ENCODE measurements at regions not wholly inside any gene's neighbourhood (a gene's known extent, or its start where the extent isn't known, plus 50 kb on each side); places are given as distances from the start of the nearest gene placed in this dataset.

- Mint-ChIP-seq H3K4me1 (peaks cover 64% of the 10 kb centered on the region), H3K36me3 (no peaks in the 10 kb centered on the region), H3K9me3 (no peaks in the 10 kb centered on the region), H3K27ac (peak overlapping the region; percentile 83), H3K27me3 (no peaks in the 10 kb centered on the region), H3K4me3 (no peak overlapping the region)
Observed at GRCh38 chr2:234322766-234323465, 174.0 kb downstream of the ARL4C start.

DNA sequence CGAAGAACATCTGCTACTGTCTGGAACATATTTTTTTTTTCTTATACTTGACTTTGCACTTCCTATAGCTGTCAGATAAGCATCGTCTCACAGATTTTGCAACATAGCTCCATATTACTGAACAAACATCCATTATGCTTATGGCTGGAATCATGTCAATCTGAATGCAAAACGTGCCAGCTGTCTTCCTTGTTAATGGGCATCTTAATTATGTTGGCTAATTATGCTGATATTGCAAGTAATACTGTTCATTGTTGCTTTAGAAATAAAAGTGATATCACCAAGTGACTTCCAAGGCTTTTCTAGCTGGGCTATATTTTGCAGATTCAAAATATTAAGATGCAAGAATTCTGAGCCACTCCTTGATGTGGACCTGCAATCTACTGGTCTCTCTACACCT, 176.8 kb downstream of the ARL4C start:
- no peaks in the 10 kb centered on the region for H3K27me3 Mint-ChIP-seq
- no peak overlapping the region for H3K27ac Mint-ChIP-seq
- no peaks in the 10 kb centered on the region for H3K36me3 Mint-ChIP-seq
- H3K4me1 Mint-ChIP-seq: peaks cover 58% of the 10 kb centered on the region
- no peaks in the 10 kb centered on the region for H3K9me3 Mint-ChIP-seq
- no peak overlapping the region for H3K4me3 Mint-ChIP-seq

- H3K27ac Mint-ChIP-seq: no peak overlapping the region
Observed at GRCh38 chr2:234318361-234318760, 178.5 kb downstream of the ARL4C start.

DNA sequence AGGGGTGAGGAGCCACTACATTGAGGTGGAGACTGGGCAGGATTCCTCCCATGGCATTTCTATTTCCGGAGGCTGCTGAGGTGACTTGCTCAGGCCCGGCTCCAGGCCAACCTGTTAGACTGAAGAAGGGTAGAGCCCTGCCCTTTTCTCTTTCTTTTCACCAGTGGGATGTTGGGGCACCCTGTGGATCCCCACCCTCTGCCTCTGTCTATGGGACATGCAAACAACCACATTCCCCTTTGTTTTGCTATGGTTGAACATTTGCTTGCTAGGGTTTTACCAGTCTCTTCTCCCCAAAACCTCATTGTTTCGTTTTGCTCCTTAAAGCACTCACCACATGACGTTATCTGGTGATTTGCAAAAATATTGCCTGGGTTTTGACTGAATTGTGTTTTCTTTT, 183.3 kb downstream of the ARL4C start:
- no peaks in the 10 kb centered on the region for H3K36me3 Mint-ChIP-seq
- H3K4me3 Mint-ChIP-seq: no peak overlapping the region
- peaks cover 44% of the 10 kb centered on the region for H3K4me1 Mint-ChIP-seq
- H3K27ac Mint-ChIP-seq: peak overlapping the region; percentile 20
- no peaks in the 10 kb centered on the region for H3K27me3 Mint-ChIP-seq
- peaks cover 4% of the 10 kb centered on the region for H3K9me3 Mint-ChIP-seq

More at GRCh38 chr2:234318361-234318760, 178.5 kb downstream of the ARL4C start:
- no peak overlapping the region for H3K4me3 Mint-ChIP-seq
- peaks cover 51% of the 10 kb centered on the region for H3K4me1 Mint-ChIP-seq
- no peaks in the 10 kb centered on the region for H3K9me3 Mint-ChIP-seq
- no peaks in the 10 kb centered on the region for H3K36me3 Mint-ChIP-seq
- no peaks in the 10 kb centered on the region for H3K27me3 Mint-ChIP-seq

GRCh38 chr2:234310166-234310565, 186.7 kb downstream of the ARL4C start:
- Mint-ChIP-seq H3K4me1 (peaks cover 67% of the 10 kb centered on the region), H3K4me3 (peak overlapping the region; percentile 7), H3K9me3 (peaks cover 4% of the 10 kb centered on the region), H3K27ac (peak overlapping the region; percentile 17), H3K36me3 (no peaks in the 10 kb centered on the region), H3K27me3 (no peaks in the 10 kb centered on the region)

DNA sequence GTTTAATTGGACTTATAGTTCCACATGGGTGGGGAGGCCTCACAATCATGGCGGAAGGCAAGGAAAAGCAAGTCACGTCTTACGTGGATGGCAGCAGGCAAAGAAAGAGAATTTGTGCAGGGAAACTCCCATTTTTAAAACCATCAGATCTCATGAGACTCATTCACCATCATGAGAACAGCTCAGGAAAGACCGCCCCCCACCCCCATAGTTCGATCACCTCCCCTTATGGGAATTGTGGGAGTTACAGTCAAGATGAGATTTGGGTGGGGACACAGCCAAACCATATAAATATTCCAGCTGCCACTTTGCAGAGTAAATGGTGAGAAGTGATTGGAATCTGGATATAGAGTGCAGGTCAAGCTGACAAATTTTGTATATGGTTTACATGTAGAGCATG, 187.4 kb downstream of the ARL4C start:
- H3K4me3 Mint-ChIP-seq: peak overlapping the region; percentile 77
- peaks cover 4% of the 10 kb centered on the region for H3K9me3 Mint-ChIP-seq
- peaks cover 72% of the 10 kb centered on the region for H3K4me1 Mint-ChIP-seq
- no peaks in the 10 kb centered on the region for H3K36me3 Mint-ChIP-seq
- H3K27me3 Mint-ChIP-seq: no peaks in the 10 kb centered on the region
- H3K27ac Mint-ChIP-seq: peak overlapping the region; percentile 95

- H3K36me3 Mint-ChIP-seq: no peaks in the 10 kb centered on the region
- peaks cover 4% of the 10 kb centered on the region for H3K9me3 Mint-ChIP-seq
- H3K27me3 Mint-ChIP-seq: no peaks in the 10 kb centered on the region
- H3K27ac Mint-ChIP-seq: peak overlapping the region; percentile 95
- H3K4me1 Mint-ChIP-seq: peaks cover 69% of the 10 kb centered on the region
- peak overlapping the region; percentile 77 for H3K4me3 Mint-ChIP-seq
Observed at GRCh38 chr2:234308813-234309195, 188.1 kb downstream of the ARL4C start.

GRCh38 chr2:234308073-234308812, 188.6 kb downstream of the ARL4C start:
- Mint-ChIP-seq H3K4me3 (peak overlapping the region; percentile 77), H3K27me3 (no peaks in the 10 kb centered on the region)

DNA sequence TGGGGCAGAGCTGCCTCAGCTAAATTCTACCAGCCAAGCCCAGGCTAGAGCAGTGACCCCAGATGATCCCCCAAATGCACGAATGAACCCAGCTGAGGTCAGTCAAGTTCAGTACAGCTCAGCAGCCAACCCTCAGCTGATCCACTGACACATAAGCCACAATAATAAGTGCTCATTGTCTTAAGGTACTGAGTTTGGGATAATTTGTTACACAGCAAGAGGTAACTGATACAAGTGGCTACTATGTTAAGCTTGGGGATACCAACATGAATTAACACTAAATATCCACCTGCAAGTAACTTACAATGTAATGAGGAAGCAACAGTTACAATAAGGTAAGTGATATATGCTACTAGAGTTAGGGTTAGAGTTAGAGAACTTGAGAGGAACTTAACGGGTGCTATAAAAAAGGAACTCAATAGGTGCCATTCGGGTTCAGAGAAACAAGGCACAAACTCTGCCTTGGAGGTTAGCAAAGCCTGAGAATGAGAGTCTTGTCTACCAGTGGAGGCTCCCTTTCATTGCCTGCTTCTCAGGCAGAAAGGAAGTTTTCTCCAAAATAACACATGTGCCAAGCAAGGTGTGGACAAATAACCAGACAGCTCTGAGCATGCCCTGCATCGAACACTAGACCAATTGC, 189.4 kb downstream of the ARL4C start:
- peaks cover 4% of the 10 kb centered on the region for H3K9me3 Mint-ChIP-seq
- H3K4me1 Mint-ChIP-seq: peaks cover 69% of the 10 kb centered on the region
- no peaks in the 10 kb centered on the region for H3K27me3 Mint-ChIP-seq
- peak overlapping the region; percentile 35 for H3K27ac Mint-ChIP-seq
- no peak overlapping the region for H3K4me3 Mint-ChIP-seq
- no peaks in the 10 kb centered on the region for H3K36me3 Mint-ChIP-seq

More at GRCh38 chr2:234308073-234308812, 188.6 kb downstream of the ARL4C start:
- no peaks in the 10 kb centered on the region for H3K36me3 Mint-ChIP-seq
- peaks cover 63% of the 10 kb centered on the region for H3K4me1 Mint-ChIP-seq
- H3K9me3 Mint-ChIP-seq: peaks cover 4% of the 10 kb centered on the region
- peak overlapping the region; percentile 95 for H3K27ac Mint-ChIP-seq

GRCh38 chr2:234306426-234307173, 190.3 kb downstream of the ARL4C start:
- Mint-ChIP-seq H3K4me3 (no peak overlapping the region), H3K4me1 (peaks cover 75% of the 10 kb centered on the region), H3K27ac (no peak overlapping the region)

GRCh38 chr2:234305846-234306245, 191.0 kb downstream of the ARL4C start:
- Mint-ChIP-seq H3K4me1 (peaks cover 83% of the 10 kb centered on the region), H3K4me3 (no peak overlapping the region), H3K27ac (peak overlapping the region; percentile 36), H3K36me3 (no peaks in the 10 kb centered on the region), H3K27me3 (no peaks in the 10 kb centered on the region), H3K9me3 (peaks cover 4% of the 10 kb centered on the region)

More at GRCh38 chr2:234306426-234307173, 190.3 kb downstream of the ARL4C start:
- Mint-ChIP-seq H3K36me3 (no peaks in the 10 kb centered on the region), H3K27me3 (no peaks in the 10 kb centered on the region), H3K9me3 (peaks cover 4% of the 10 kb centered on the region)

DNA sequence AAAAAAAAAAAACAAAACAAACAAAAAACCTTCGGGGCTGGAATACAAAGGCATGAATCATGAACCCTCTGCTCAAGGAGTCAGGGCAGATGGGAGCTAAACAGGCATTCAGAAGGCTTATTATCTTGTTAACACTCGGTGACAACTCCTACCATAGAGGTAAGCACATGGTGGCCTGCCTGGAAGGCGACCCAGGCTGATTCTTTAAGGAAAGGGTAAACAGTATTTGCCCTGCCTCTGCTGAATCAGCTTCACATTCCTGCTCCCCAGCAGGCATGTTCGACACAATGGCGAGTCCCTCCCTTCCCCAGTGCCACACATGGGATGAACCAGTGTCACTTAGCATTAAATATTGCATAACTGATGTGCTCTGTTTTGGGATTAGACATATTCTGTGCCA, 191.9 kb downstream of the ARL4C start:
- Mint-ChIP-seq H3K27ac (no peak overlapping the region), H3K4me1 (peaks cover 83% of the 10 kb centered on the region), H3K36me3 (no peaks in the 10 kb centered on the region), H3K27me3 (no peaks in the 10 kb centered on the region), H3K9me3 (peaks cover 4% of the 10 kb centered on the region), H3K4me3 (no peak overlapping the region)

DNA sequence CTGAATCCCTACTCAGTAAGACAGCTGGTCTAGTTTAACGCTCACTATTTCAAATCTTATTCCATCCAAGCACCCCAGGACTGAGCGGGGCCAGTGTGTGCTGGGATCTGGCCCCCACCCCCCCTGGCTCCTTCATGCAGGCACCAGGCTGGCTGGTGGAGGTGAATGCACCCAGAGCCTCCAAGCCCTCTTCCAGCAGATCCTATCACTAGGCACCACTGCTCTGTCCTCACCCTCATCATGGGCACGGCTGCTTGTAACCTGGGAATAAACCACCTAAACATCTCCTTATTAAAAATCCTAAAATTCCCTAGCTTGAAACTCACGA, 194.3 kb downstream of the ARL4C start:
- no peaks in the 10 kb centered on the region for H3K9me3 Mint-ChIP-seq
- H3K27me3 Mint-ChIP-seq: no peaks in the 10 kb centered on the region
- no peak overlapping the region for H3K4me3 Mint-ChIP-seq
- H3K4me1 Mint-ChIP-seq: peaks cover 74% of the 10 kb centered on the region
- H3K27ac Mint-ChIP-seq: no peak overlapping the region
- no peaks in the 10 kb centered on the region for H3K36me3 Mint-ChIP-seq

DNA sequence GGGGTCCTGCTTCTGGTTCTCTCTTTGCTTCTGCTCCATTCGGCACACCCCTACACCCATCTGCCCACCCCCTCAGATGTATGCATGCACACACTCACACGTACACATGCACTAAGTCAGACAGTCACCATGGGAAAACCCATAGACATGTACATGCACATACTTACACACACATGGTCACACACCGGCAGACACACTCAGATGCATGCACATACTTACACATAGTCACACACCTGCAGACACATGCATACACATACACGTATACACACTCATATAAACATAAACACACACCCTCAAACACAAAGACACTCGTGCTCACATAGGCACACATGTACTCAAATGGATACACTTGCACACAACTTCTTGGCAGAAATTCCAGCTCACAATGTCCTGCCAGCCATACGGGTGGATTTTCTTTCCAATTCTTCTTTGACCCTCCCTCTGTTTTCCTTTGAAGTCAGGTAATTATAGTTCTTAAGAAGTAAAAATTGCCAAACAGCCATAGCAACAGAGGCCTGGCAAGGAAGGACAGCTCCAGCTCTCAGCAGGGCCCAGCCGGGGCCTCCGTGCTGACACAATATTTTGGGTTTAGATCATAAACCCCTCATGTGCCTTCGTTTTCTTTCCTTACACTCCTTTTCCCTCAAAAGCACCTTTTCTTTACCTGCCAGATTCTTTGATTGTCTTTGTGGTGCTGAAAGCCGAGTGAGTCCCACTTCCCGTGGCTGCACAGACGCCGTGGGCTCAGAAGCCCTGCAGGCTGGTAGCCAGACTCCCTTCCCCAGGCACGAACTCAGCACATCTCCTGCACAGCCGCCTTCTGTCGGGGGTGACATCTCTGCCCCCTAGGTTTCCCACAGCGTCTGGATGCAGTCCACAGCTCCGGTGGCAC, 195.7 kb downstream of the ARL4C start:
- Mint-ChIP-seq H3K4me3 (peak overlapping the region; percentile 27), H3K4me1 (peaks cover 74% of the 10 kb centered on the region), H3K27ac (peak overlapping the region; percentile 66), H3K36me3 (peaks cover 2% of the 10 kb centered on the region), H3K9me3 (no peaks in the 10 kb centered on the region), H3K27me3 (no peaks in the 10 kb centered on the region)

All from activated naive CD4-positive, alpha-beta T cell treated with anti-CD3 and anti-CD28 coated beads, Interleukin-2, amount 50 U/mL, for 24 hours (primary cell).